ENCODE measurements at regions not wholly inside any gene's neighbourhood (a gene's known extent, or its start where the extent isn't known, plus 50 kb on each side); places are given as distances from the start of the nearest gene placed in this dataset.

- DNase-seq (ENCODE audit: low read depth): no peak
Measured at GRCh38 chr2:129645335-129645734, 334.1 kb upstream of the RAB6C start.

GRCh38 chr2:129646107-129646506, 333.4 kb upstream of the RAB6C start:
- DNase-seq (ENCODE audit: low read depth): no peak

- DNase-seq (ENCODE audit: low read depth): no peak
Measured at GRCh38 chr2:129653246-129653645, 326.2 kb upstream of the RAB6C start.

GRCh38 chr2:129654331-129654730, 325.1 kb upstream of the RAB6C start:
- DNase-seq (ENCODE audit: low read depth): no peak

GRCh38 chr2:129656081-129656598, 323.3 kb upstream of the RAB6C start:
- no peak for DNase-seq (ENCODE audit: low read depth)

- no peak for DNase-seq (ENCODE audit: low read depth)
Measured at GRCh38 chr2:129658430-129658829, 321.0 kb upstream of the RAB6C start.

GRCh38 chr2:129661935-129662334, 317.5 kb upstream of the RAB6C start:
- no peak for DNase-seq (ENCODE audit: low read depth)

- DNase-seq (ENCODE audit: low read depth): no peak
Measured at GRCh38 chr2:129667577-129667976, 311.9 kb upstream of the RAB6C start.

- no peak for DNase-seq (ENCODE audit: low read depth)
Measured at GRCh38 chr2:129672521-129672920, 306.9 kb upstream of the RAB6C start.

GRCh38 chr2:129673234-129673633, 306.2 kb upstream of the RAB6C start:
- DNase-seq (ENCODE audit: low read depth): no peak

- DNase-seq (ENCODE audit: low read depth): no peak
Measured at GRCh38 chr2:129673847-129674711, 305.4 kb upstream of the RAB6C start.

- no peak for DNase-seq (ENCODE audit: low read depth)
Measured at GRCh38 chr2:129678751-129679150, 300.7 kb upstream of the RAB6C start.

- no peak for DNase-seq (ENCODE audit: low read depth)
Measured at GRCh38 chr2:129681788-129682187, 297.7 kb upstream of the RAB6C start.

- no peak for DNase-seq (ENCODE audit: low read depth)
Measured at GRCh38 chr2:129689653-129690448, 289.6 kb upstream of the RAB6C start.

GRCh38 chr2:129695496-129695895, 284.0 kb upstream of the RAB6C start:
- no peak for DNase-seq (ENCODE audit: low read depth)

GRCh38 chr2:129698593-129698992, 280.9 kb upstream of the RAB6C start:
- no peak for DNase-seq (ENCODE audit: low read depth)

- DNase-seq (ENCODE audit: low read depth): no peak
Measured at GRCh38 chr2:129699781-129700573, 279.5 kb upstream of the RAB6C start.

- no peak for DNase-seq (ENCODE audit: low read depth)
Measured at GRCh38 chr2:129702416-129703176, 276.9 kb upstream of the RAB6C start.

GRCh38 chr2:129705085-129705484, 274.4 kb upstream of the RAB6C start:
- DNase-seq (ENCODE audit: low read depth): no peak

- no peak for DNase-seq (ENCODE audit: low read depth)
Measured at GRCh38 chr2:129707800-129708199, 271.7 kb upstream of the RAB6C start.

- DNase-seq (ENCODE audit: low read depth): no peak
Measured at GRCh38 chr2:129708221-129708967, 271.1 kb upstream of the RAB6C start.
